ENCODE measurements at regions not wholly inside any gene's neighbourhood (a gene's known extent, or its start where the extent isn't known, plus 50 kb on each side); places are given as distances from the start of the nearest gene placed in this dataset.
"Not testable (repeated sequence)": the region's sequence is repeated elsewhere in the genome, so short reads cannot be mapped to it uniquely, and the experiment has no call there.

DNA sequence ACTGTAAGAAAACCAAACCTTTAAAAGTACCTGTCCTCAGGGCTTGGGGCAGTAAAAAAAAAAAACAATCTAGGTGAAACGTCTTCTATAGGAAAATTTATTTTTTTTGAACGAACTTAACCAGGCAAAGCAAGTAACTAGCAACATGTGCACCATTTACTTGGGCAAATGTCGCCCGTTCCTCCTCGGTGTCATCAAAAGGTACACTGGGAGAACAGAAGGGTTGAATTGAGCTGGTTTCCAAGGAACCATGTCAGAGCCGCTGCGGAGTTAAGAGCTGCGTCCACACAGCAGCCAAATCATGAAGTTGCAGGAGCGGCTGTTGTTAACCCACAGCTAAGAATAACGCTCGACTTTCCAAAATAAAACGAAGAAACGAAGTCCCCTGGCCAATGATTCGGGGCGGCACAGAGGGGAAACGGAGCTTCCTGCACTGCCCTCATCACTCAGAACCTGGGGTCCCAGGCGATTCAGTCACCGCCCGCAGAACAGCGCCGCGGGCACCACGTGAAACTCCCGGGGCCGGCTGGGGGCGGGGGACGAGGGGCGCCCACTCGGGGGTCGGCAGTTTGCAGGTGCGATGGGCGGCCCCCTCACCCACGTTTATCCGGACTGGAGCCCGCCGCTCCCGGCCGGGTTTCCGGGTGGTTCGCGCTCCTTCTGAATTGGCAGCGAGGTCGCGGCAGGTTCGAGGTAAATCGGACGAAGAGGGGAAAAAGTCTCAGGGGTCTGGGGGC is 53.6 kb upstream of the PLGLB1 start:
- peak; percentile 26 for DNase-seq (ENCODE audit: low spot score)
- Mint-ChIP-seq H3K27ac (peak overlapping the region; percentile 69), H3K4me3 (ENCODE audit: low read depth) (peak overlapping the region; percentile 85)
- H3K4me1 Mint-ChIP-seq (ENCODE audit: low read depth); H3K36me3 Mint-ChIP-seq (ENCODE audit: low read depth); H3K9me3 Mint-ChIP-seq; H3K27me3 Mint-ChIP-seq (ENCODE audit: low read depth); intact Hi-C loops (cut with micrococcal nuclease): not testable (repeated sequence)

GRCh38 chr2:87075791-87076252 is 54.2 kb upstream of the PLGLB1 start:
- H3K27me3 Mint-ChIP-seq (ENCODE audit: low read depth); H3K4me1 Mint-ChIP-seq (ENCODE audit: low read depth); H3K9me3 Mint-ChIP-seq; intact Hi-C loops (cut with micrococcal nuclease); H3K36me3 Mint-ChIP-seq (ENCODE audit: low read depth): not testable (repeated sequence)
- Mint-ChIP-seq H3K27ac (peak overlapping the region; percentile 67), H3K4me3 (ENCODE audit: low read depth) (peak overlapping the region; percentile 63)
- peak; percentile 58 for DNase-seq (ENCODE audit: low spot score)

DNA sequence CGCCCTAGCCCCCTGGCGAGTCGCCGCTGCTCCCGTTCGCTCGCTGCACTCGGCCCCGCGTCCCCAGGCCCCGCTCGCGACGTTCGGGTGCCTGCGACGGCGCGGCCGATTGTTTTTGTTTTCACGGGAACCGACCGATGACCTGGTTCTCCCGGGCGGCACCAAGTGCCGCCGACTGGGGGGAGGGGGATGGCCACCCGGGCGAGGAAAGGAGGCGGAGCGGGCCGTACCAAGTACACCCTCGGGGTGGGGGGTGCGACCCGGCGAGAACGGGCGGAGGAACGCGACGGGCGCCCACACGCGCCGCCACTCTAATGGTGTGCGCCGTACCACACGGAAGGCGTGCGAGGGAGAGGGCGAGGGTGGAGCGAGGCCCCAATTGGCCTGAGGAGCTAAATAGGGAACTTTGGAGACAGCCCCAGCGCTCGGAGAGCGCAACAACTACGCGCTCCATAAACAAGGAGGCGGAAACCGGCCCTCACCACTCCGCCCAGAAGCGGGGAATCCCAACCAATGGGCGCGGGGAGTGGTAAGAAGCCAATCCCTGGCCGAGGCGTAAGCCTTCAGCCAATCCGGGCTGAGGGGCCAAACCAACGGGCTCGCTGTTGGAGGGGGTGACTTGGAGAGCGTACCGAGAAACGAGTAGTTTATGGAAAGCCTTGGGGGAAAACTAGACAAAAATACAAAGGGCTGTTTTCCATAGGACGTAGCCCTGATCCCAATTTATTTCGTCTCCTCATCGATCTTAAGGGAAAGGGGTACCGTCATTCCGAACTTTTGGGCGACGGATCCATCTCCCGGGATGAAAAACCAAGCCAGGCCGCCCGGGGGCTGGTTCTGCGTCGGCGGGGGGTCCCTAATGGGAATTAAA is 54.8 kb upstream of the PLGLB1 start:
- H3K36me3 Mint-ChIP-seq (ENCODE audit: low read depth); H3K9me3 Mint-ChIP-seq; H3K4me1 Mint-ChIP-seq (ENCODE audit: low read depth); intact Hi-C loops (cut with micrococcal nuclease); H3K27me3 Mint-ChIP-seq (ENCODE audit: low read depth): not testable (repeated sequence)
- peak overlapping the region; percentile 90 for H3K4me3 Mint-ChIP-seq (ENCODE audit: low read depth)
- H3K27ac Mint-ChIP-seq = peak overlapping the region; percentile 95
- peak; percentile 91 for DNase-seq (ENCODE audit: low spot score)

DNA sequence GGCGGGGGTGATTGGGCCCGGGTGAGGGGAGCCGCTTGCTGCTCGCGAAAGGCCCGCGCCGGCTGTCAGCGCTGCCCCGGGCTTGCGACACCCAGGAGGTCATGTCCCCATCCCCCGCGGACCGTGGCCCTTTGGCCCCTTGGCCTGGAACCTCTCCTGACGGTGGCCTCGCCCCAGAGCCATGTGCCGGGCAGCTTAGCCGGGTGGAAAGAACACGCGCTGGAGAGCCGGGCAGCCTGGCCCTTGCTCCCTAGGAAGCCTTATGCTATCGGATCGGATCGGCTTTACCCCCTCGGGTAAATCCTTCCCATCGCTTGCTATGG is 55.4 kb upstream of the PLGLB1 start:
- H3K27ac Mint-ChIP-seq = peak overlapping the region; percentile 95
- H3K27me3 Mint-ChIP-seq (ENCODE audit: low read depth); DNase-seq (ENCODE audit: low spot score); H3K36me3 Mint-ChIP-seq (ENCODE audit: low read depth); intact Hi-C loops (cut with micrococcal nuclease); H3K9me3 Mint-ChIP-seq; H3K4me1 Mint-ChIP-seq (ENCODE audit: low read depth): not testable (repeated sequence)
- H3K4me3 Mint-ChIP-seq (ENCODE audit: low read depth) = peak overlapping the region; percentile 90

GRCh38 chr2:87081727-87082126 is 60.1 kb upstream of the PLGLB1 start:
- H3K4me3 Mint-ChIP-seq (ENCODE audit: low read depth); H3K36me3 Mint-ChIP-seq (ENCODE audit: low read depth); intact Hi-C loops (cut with micrococcal nuclease); H3K27me3 Mint-ChIP-seq (ENCODE audit: low read depth); H3K4me1 Mint-ChIP-seq (ENCODE audit: low read depth); H3K27ac Mint-ChIP-seq; DNase-seq (ENCODE audit: low spot score); H3K9me3 Mint-ChIP-seq: not testable (repeated sequence)

DNA sequence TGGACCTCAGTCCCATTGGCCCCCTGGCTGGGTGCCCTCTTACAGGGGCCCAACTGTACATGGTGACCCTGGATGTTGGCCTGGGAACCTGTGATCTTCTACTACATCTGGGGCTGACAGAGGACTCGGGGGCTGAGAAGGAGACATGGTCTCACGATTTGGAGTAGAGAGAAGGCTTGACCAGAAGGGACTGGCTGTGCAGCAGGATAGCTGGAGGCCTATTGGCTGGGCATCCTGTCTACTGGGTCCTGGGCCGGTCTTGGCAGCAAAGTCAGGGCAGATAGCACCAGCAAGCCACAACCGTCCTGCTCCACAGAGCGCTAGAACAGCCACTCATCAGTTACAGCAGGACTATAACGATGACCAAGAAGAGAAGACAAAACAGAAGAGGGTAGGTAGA is 66.4 kb upstream of the PLGLB1 start:
- intact Hi-C loops (cut with micrococcal nuclease); H3K36me3 Mint-ChIP-seq (ENCODE audit: low read depth); H3K27ac Mint-ChIP-seq; H3K4me3 Mint-ChIP-seq (ENCODE audit: low read depth); H3K27me3 Mint-ChIP-seq (ENCODE audit: low read depth); H3K9me3 Mint-ChIP-seq; H3K4me1 Mint-ChIP-seq (ENCODE audit: low read depth); DNase-seq (ENCODE audit: low spot score): not testable (repeated sequence)

DNA sequence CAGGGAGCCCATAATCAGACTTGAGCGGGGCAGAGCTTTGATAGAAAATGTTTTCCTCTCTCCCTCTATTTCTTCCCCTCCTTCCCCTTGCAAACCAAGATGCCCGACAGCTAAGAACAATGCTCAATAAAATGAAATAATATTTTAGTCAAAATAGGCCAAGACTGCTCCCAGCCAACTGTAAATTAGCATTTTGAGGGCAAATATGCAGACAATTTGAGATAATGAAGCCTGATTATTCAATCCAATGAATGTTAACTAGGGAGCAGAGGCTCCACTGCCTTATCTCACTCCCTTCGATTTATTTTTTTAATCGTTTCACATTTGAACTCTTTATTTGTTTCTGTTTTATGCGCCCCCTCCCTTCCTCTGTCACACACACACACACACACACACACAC is 67.8 kb upstream of the PLGLB1 start:
- H3K9me3 Mint-ChIP-seq = not testable (repeated sequence)

DNA sequence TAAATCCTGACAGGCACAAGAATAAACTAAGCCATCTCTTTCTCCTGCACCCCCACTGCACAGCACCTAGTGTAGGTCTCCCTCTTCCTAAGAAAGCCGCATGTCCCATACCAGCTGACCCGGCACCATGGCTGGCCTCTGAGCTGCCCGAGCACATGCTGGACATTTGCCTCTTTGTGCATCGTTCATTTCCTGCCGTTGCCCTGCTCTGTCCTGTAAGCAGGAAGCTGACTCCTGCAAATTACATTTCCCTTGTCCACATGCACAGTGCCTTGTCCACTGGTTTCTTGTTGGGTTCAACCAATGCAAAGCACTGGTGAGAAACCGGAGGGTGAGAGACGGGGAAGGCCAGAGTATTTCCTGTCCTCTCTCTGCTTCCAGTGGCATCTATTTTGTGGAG is 71.6 kb upstream of the PLGLB1 start:
- H3K4me1 Mint-ChIP-seq (ENCODE audit: low read depth); H3K27ac Mint-ChIP-seq; H3K27me3 Mint-ChIP-seq (ENCODE audit: low read depth); H3K9me3 Mint-ChIP-seq; H3K4me3 Mint-ChIP-seq (ENCODE audit: low read depth); intact Hi-C loops (cut with micrococcal nuclease); H3K36me3 Mint-ChIP-seq (ENCODE audit: low read depth); DNase-seq (ENCODE audit: low spot score): not testable (repeated sequence)

More for the DNA sequence above, 67.8 kb upstream of the PLGLB1 start:
- intact Hi-C loops (cut with micrococcal nuclease); H3K27me3 Mint-ChIP-seq (ENCODE audit: low read depth); H3K36me3 Mint-ChIP-seq (ENCODE audit: low read depth); H3K27ac Mint-ChIP-seq; H3K4me1 Mint-ChIP-seq (ENCODE audit: low read depth); H3K4me3 Mint-ChIP-seq (ENCODE audit: low read depth); DNase-seq (ENCODE audit: low spot score): not testable (repeated sequence)

GRCh38 chr2:87093937-87094529 is 72.4 kb upstream of the PLGLB1 start:
- H3K36me3 Mint-ChIP-seq (ENCODE audit: low read depth); DNase-seq (ENCODE audit: low spot score); H3K27me3 Mint-ChIP-seq (ENCODE audit: low read depth); H3K4me3 Mint-ChIP-seq (ENCODE audit: low read depth); H3K9me3 Mint-ChIP-seq; H3K27ac Mint-ChIP-seq; intact Hi-C loops (cut with micrococcal nuclease); H3K4me1 Mint-ChIP-seq (ENCODE audit: low read depth): not testable (repeated sequence)

DNA sequence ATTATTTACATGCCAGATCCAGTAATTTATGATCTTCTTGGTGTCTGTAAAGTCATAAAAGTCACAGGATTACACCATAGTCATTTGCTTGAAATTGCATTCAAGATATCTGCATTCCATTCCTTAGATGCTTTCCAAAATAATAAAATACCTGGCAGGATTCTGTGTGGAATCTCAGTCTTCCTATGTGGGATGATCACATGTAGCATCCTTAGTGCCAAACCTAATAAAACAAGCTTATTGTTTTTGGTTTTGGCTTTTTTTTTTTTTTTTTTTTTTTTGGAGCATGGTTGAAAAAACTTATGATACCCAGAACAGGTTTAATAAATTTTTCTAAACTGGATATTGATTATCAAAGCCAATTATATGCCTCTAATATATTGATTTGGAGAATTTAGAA is 74.2 kb upstream of the PLGLB1 start:
- H3K4me3 Mint-ChIP-seq (ENCODE audit: low read depth); DNase-seq (ENCODE audit: low spot score); intact Hi-C loops (cut with micrococcal nuclease); H3K9me3 Mint-ChIP-seq; H3K36me3 Mint-ChIP-seq (ENCODE audit: low read depth); H3K27me3 Mint-ChIP-seq (ENCODE audit: low read depth); H3K27ac Mint-ChIP-seq; H3K4me1 Mint-ChIP-seq (ENCODE audit: low read depth): not testable (repeated sequence)

DNA sequence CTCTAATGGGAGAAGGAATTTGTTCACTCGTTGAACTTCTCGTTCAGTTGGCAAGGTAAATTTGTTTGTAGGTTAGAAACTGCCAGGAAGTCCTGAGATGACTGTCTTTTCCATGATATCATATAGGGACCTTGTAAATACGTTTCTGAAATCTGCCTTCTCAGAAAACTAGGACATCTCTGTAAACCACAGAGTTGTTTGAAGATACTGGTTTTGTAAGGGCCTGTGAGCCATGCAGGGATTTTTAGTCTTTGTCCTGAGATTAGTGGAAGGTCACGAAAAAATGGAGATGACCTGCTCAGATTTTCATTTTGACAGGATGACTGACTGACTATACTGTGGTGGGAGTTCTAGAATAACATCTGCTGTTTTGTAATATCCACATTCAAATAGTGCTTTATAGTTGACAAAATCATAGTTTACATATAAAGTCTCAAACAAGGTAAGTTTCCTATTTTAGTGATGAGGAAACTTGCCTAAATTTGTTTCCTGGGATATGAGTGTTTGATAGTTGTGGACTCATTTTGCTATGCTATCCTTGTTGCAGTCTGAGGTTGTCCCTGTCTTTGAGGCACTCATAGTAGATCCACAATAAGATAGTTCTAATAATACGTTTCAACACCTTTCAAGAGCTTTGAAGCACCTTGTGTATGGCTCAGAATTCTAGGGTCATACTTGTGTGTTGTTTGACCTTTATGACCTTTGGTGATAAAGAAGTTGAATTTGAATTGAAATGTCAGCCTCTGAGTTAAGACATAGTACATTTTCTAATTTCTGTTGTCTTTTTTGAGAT is 107.3 kb upstream of the PLGLB1 start:
- H3K27me3 Mint-ChIP-seq (ENCODE audit: low read depth); H3K9me3 Mint-ChIP-seq; intact Hi-C loops (cut with micrococcal nuclease); H3K36me3 Mint-ChIP-seq (ENCODE audit: low read depth); H3K4me1 Mint-ChIP-seq (ENCODE audit: low read depth): not testable (repeated sequence)
- peak overlapping the region; percentile 54 for H3K4me3 Mint-ChIP-seq (ENCODE audit: low read depth)
- peak; percentile 12 for DNase-seq (ENCODE audit: low spot score)
- peak overlapping the region; percentile 94 for H3K27ac Mint-ChIP-seq

DNA sequence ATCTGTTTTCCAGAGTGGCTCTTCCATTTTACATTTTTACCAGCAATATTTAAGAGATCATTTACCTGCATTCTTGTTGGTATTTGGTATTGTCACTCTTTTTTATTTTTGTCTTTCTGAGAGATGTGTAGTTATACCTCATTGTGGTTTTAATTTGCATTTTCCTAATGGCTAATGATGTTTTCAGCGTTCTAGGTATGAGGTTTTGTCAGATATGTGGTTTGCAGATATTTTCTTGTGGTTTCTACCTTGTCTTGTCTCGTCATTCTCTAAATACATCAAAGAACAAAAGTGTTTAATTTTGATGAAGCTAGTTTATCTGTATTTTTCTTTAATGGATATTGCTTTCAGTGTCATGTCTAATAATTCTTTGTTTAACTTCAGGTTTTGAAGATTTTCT is 110.9 kb upstream of the PLGLB1 start:
- H3K4me1 Mint-ChIP-seq (ENCODE audit: low read depth); DNase-seq (ENCODE audit: low spot score); intact Hi-C loops (cut with micrococcal nuclease); H3K4me3 Mint-ChIP-seq (ENCODE audit: low read depth); H3K9me3 Mint-ChIP-seq; H3K27me3 Mint-ChIP-seq (ENCODE audit: low read depth); H3K36me3 Mint-ChIP-seq (ENCODE audit: low read depth); H3K27ac Mint-ChIP-seq: not testable (repeated sequence)

Measured in activated T-helper 2 cell treated with anti-CD3 and anti-CD28 coated beads, Interferon-gamma antibody, Interleukin-2, Interleukin-4, amounts not matched to agents 10 μg/mL and 5 μg/mL and 100 μg/mL, durations not matched to agents 14 hours and 24 hours and 36 hours (primary cell).